KBM-7 (cell line): ENCODE measurements at regions not wholly inside any gene's neighbourhood (a gene's known extent, or its start where the extent isn't known, plus 50 kb on each side); places are given as distances from the start of the nearest gene placed in this dataset.

Source experiments
- DNase-seq: peaks from one replicate; pipeline ENCODE4 v3.0.0-alpha.2; 2015
- in situ Hi-C: fragments of 300-500 bp; cut with MboI; formaldehyde crosslinking; loops from 2 replicates; pipeline ENCODE4 v1.14.3; 2020; ENCODE audit warnings: low sequenced_read_pairs, low pct_unique_long_range_greater_than_20kb, mixed read lengths

DNA sequence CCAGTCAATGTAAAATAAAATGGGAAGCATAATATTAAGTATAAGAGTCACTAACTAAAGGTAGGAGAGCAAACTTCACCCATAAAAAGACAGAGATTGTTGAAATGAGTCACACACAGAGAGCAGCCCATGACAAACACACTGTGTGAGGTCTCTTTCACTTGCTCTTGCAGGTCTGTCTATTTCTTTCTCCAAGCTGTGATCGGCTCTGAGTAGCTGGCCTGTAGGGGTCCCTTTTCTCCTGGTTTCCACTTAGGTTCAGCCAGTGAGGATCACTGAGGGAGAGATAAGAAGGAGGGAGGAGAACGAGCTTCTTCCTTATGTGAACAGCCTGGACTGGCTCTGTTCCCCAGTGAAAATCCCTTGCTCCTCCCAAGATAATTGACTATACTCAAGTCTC is 133.7 kb upstream of the HS3ST3A1 start:
- in situ Hi-C loops: no loop called here
- no peak for DNase-seq

DNA sequence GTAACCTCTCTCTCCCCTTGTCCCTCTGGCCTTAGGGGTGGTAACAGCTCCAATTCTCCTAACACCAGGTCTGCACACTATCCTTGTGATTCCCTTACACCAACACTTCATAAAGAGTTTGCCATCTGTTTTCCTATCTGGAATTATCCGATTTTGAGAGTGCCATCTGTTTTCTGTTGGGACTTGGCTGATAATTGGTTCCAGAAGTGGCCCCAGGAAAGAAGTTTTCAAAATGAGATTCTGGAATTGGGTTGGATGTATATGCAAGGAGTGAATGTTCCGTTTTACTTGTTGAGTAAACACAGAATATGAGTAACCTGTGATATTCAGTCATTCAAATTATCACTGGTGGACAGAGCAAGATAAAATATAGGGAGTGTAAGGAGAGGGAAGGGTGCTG is 134.1 kb upstream of the HS3ST3A1 start:
- DNase-seq: no peak
- in situ Hi-C loops: no loop called here

DNA sequence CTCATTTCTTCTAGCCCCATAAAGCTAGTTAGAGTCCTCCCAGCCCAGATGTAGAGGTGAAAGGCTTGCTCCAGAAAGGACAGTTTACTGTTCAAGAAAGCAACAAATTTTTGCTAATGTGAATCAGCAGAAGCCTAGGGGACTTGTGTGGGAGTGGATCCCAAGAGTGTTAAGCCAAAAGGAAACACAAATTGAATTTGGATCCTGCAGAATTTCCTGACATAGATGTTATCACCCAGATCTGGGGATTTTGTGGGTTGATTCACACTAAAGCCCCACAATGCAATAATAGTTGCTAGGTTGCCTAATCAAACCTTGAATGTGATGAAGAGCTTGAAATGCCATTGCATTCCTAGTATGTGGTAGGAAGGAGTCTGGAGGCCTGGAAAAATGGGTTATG is 135.2 kb upstream of the HS3ST3A1 start:
- DNase-seq: no peak
- in situ Hi-C loops: no loop called here

DNA sequence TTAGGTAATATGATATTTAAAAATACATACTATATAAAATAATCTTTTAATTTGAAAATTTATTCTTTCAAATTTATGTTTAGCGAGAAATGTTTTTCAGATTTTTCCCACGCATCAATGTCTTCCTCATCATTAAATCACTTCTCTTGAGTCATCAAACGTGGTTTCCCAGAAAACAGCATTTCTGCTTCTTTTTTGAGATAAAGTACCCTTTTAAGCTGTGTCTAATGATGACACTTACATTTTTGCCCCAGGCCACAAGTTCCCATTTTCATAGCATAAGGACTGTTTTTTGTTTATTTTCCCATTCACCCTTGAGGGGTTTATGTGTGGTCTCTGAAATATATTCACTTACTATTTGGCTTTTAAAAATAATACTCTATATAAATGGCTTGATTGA is 139.0 kb upstream of the HS3ST3A1 start:
- in situ Hi-C loops: no loop called here
- no peak for DNase-seq

DNA sequence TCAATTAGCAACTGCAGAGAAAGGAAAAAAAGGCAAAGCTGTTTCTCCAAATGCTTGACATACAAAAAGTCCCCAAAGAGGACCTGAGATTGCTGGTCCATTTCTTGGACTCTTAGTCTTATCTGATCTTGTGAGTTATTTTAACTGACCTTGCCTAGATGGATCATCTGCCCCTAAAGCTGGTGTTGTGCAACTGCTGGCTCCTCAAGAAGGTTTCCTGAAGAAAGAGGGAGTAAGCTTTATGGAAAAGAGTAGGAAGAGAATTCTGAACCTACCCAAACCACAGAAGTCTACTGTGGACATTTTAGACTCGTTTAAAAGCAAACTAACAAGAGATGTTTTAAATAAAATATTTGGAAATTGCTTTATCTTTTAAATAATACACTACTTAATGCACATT is 140.0 kb upstream of the HS3ST3A1 start:
- DNase-seq: no peak
- in situ Hi-C loops: no loop called here

DNA sequence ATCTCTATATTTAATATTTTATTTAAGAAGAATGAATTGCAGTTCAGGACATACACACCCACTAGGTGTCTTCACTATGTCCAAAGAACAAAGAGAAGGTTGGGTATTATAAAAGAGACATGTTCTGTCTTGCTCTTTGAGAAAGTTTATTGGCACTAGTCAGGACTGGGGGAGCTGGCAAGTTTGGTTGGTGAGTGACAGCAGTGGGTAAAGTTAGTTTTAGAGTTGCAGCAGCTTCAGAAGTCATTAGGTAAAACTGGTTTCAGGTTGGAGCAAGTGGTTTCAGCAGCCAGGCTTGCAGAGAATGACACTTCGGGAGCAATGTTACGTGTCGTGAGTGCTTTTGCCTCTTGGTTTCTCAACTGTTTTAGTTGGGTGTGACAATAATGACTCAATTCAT is 142.2 kb upstream of the HS3ST3A1 start:
- DNase-seq: no peak
- in situ Hi-C loops: no loop called here

DNA sequence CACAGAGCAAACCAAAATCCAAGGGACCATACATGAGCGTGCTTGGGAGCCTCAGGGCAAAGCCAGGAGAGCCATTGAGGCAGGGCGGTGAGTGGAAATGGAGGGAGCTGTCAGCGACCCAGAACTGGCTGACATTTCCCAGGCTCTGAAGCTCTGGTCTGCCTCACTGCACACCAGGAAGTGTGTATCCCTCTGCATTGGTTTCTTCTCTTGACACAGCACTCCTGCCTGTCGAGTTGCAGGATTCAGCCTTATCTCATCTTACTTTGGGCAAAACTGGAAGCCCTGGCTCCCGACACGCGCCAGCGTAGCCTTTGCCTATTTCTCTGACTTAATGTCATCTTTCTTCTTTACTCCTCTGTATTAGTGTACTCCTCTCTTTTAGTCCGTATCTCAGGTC is 144.7 kb upstream of the HS3ST3A1 start:
- in situ Hi-C loops: no loop called here
- no peak for DNase-seq

DNA sequence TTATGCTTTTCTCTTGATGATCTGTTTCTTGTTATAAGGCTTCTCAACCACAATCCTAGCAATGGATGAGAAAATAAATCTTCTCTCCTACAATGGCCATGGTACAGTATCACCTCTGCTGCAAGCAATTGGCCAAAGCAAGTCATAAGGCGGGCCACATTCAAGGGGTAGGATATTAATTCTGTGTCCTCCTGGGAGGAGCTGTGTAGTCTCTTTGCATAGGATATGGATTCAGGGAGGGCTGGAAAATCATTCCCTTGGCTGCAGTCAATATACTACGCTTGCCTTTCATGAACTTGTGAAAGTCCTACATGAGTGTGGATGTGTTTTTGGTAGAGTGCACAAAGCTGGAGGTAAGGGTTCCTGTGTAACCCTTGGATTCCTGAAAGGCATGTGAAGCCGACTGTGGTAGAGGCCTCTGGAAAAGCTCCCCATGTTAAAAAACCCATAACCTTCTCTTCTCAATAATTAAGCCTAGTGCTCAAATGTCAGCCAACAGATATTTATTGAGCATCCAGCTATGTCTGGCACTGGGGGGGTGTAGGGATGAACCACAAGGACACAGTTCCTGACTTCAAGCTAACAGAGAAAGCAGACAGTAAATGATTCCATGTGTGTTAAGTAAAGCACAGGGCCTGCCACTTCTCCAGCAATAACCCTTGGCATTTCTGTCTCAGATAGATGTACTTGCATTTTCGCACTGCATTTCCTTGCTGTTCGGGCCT is 147.6 kb upstream of the HS3ST3A1 start:
- DNase-seq: no peak
- in situ Hi-C loops: no loop called here

DNA sequence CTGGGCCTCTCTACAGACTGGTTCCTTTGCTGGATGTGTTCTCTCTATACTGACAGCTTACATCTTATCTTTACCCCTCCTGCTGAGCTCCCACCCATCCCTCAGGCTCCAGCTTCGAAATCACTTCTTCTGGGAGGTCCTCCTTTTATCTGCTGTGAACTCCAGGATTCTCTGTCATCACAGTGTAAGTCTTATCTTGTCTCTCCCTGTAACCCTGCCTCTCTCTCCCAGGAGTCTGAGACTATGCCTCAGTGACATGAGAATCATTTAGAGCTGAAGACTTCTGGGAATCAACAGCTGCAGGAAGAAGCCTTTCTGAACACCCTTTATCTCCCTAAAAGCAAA is 148.1 kb upstream of the HS3ST3A1 start:
- no peak for DNase-seq
- in situ Hi-C loops: no loop called here

DNA sequence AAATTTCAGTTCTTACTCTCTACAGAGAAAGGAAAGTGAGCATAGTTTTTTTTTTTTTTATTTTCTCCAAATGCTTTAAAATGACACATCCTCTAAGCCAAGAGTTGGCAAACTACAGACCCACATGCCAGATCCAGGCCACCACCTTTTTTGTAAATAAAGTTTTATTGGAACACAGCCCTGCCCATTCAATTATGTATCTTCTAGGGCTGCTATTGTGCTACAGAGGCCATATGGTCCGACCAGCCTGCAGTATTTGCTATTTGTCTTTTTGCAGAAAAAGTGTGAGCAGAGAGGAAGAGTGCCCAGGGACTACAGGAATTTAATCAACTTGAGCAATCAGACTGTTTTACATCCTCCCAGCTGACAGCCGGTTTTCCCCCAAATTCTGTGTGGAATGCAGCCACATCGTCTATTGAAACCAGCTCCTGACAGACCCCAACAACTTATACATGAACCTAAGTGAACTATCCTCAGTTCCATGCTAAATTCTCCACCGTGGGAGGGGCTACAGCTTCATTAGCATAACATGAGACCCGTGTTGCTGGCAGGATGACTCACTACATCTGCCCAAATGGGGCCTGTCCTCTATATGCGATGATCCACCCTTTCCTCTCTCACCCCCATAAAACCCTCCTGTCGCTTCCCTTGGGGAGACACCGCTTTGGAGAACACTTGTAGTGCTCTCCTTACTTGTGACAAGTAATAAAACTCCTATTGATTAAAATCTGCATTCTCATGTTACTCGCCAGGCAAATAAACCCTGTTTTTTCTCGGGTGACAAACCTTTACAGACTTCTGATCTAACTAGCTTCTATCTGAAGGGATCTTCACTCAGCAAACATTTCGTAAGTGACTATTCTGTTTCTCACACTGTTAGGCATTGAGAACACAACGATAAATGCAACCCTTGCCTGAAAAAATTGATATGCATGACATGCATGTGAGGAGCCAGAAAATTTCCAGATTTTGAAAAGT is 149.4 kb upstream of the HS3ST3A1 start:
- in situ Hi-C loops: no loop called here
- DNase-seq: no peak

DNA sequence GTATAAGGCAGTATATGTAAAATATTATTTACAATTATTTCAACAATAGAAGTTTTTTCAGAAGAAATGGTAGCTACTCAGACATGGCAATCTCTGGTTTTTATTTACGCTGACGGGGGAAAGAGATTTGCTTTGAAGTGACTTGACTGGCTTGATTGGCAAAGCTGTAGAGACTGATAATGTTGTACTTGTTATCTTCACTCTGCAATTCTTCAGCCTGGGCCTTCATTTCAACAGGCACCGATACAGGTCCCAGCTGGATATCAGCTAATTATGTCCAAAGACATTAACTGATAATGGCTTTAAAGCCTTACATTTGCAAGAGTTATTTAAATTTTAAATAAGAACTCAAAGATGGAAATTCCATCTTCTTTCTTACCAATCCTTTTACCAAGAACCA is 151.4 kb upstream of the HS3ST3A1 start:
- DNase-seq: no peak
- in situ Hi-C loops: no loop called here

DNA sequence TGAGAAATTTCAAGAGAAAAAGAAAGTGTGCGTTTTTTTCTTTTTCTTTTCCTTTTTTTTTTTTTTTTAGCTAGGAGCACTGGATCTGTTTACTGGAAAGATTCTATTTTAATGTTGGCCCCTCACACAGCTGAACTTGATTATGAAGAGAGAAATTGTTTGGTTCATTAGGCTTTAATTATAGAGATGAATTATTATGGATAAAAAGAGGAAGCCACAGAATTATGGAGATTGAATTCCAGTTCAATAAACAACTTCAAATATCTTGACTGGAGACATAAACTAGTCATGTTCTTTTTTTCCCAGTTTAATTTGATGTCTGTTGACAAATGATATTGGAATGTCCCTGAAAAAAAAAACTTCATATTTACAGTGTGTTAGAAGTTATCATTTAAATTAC is 152.0 kb upstream of the HS3ST3A1 start:
- DNase-seq: no peak
- in situ Hi-C loops: no loop called here

DNA sequence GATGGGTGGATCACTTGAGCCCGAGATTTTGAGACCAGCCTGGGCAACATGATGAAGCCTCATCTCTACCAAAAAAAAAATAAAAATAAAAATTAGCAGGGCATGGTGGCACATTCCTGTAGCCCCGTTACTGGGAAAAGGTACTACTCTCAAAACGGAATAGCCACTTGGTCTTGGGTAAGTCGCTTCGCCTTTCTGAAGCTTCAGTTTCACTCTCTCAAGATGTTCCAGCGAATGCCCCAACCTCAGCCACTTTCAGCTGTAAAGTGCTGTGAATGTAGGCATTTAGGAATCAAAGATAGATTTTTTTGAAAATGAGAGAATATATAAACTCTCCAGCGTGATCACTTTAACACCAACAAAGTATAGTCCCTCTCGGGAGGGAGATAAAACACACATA is 154.1 kb upstream of the HS3ST3A1 start:
- in situ Hi-C loops: no loop called here
- DNase-seq: no peak

DNA sequence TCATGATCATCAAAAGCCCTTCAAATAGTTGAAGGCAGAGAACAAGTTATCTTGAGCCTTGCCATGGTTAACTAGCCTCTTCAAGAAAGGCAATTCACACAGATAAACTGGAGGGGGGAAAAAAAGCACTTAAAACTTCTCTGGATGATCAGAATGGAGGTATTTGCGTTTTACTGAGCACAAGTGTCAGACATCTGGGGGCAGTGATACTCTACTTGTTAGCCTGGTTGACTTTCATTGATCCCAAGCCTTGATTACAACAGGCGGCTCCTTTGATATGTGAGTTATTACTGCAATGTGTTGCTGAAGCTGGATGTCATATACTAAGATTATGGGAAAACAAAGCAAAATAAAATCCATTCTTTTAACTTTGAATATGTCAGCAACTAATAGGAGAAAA is 155.0 kb upstream of the HS3ST3A1 start:
- in situ Hi-C loops: no loop called here

DNA sequence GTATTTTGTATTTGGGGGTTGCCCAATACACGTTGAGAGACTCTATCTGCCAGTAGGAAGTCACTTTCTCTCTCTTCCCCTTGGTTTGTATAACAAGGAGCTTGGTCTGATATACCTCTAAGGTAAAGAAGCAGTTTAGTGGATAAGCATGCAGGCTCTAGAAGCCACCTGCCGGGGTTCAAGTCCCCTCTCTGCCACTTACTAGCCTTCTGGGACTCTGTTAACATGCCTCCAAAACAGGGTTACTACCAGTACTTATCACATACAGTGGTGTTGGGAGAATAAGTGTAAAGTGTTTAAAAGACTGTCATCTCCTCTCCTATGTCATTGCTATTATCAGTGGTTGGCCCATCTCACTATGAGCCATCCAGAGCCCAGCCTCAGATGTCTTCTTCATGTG is 156.1 kb upstream of the HS3ST3A1 start:
- DNase-seq: no peak
- in situ Hi-C loops: no loop called here

More for the DNA sequence above, 155.0 kb upstream of the HS3ST3A1 start:
- DNase-seq: no peak

DNA sequence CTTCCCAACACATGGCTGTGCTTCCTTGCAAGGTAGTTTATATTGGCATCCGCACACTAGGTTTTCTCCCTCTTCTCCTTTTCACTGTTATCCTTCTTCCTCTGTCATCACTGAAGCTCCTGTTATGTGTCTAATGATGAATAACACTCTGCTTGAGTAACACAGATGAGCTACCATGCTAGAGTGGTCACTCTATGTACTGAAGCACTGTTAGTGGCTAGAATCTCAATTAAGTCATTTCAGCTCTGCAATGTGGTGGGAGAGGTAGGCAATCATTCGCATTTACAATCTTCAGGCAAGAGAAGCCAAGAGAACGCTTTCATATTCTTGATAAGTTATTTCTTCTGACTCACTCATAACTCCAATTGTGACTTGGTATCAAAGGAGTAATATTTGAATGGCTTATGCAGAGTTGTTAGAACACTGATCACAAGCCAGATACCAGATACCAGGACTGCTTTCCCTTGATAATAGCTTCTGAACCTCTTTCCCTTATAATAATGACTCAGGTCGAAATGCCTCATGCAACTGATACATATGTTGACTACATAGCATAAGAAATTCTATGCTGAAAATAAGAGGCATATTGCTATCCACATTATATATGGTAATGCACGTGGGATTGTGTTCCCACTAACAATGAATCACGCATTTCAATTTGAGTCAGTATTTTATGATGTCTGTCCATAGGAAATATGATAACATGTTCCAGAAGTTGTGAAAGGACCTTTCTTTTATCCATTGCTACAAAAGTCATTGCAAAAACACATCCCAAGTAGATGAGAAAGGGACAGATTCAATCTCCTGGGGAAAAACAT is 158.0 kb upstream of the HS3ST3A1 start:
- in situ Hi-C loops: no loop called here
- no peak for DNase-seq

DNA sequence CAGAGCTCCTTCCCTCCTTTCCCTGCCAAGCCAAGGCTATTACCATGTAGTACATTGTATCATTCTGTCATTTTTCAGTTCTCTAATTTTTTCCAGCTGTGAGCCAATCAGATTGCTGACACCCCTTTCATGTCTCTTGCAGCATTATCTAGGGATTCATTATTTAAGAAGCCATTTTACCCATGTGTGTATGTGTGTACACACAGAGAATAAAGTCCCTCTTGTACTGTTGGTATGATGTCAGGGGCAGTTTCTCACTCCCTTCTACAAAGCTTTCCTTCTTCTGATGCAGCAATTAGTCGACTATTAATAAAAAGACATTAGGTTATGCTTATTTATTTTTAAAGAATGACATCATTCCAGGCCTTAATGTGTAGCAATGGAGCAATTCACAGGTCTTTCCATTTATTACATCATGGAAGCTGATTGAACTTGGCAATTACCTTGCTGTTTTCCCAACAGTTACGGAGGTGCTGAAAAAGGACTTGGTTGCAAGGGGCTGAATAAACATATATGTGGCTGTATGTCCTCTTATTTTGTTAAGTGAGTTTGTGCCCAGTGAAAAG is 159.4 kb upstream of the HS3ST3A1 start:
- in situ Hi-C loops: no loop called here
- no peak for DNase-seq

DNA sequence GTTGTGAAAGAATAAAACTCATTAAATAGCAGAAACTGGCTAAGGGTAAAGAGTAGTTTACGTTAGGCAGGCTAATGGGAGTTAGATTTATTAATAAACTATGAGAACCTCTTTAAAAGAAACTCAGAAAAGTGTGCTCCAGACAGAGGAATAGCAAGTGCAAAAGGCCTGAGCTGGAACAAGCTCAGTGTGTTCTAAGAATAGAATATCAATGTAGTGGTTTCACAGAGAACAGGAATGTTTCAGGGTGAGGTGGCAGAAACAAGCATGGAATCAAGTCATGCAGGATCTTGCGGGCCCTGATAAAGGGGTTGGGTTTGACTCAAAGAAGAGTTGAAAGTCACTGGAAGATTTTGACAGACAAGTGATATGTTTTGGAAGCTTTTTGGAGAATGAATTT is 164.0 kb upstream of the HS3ST3A1 start:
- DNase-seq: no peak
- in situ Hi-C loops: no loop called here

DNA sequence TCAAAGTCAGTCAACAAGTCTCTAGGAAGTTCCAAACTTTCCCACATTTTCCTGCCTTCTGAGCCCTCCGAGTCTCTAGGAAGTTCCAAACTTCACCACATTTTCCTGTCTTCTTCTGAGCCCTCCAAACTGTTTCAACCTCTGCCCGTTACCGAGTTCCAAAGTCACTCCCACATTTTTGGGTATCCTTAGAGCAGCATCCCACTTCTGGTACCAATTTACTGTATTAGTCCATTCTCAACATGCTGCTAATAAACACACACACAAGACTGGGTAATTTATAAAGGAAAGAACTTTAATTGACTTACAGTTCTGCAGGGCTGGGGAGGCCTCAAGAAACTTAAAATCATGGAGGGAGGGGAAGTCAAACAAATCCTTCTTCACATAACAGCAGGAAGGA is 169.0 kb upstream of the HS3ST3A1 start:
- in situ Hi-C loops: no loop called here
- no peak for DNase-seq

DNA sequence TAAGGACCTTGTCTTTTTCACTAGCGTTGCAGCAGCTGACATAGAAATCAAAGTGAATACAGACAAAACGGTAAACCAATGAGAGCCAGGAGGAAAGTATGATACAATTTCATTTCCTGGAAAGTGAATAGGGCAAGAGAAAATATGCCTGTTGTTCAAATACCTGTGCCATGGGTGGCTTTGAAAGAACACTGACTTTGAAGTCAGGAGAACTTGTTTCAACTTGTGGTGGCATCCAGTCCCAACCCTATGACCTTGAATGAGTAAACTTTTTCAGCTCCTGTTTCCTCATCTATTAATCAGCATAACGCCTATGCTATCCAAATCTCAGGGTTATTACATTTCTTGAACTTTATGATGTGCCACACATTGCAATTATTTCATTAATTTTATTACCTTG is 173.7 kb upstream of the HS3ST3A1 start:
- in situ Hi-C loops: no loop called here
- no peak for DNase-seq
